Sigmoid colon (tissue), 6 donors: ENCODE measurements at regions not wholly inside any gene's neighbourhood (a gene's known extent, or its start where the extent isn't known, plus 50 kb on each side); places are given as distances from the start of the nearest gene placed in this dataset.

Experiments used
- DNase-seq: peaks from one replicate; pipeline ENCODE4 v3.0.0-alpha.2; 2019
- H3K27ac ChIP-seq, 4 donors: fragments of 200-600 bp; sonication (generic); one replicate each; pipeline ENCODE4 v1.5.1; 2016 to 2019; ENCODE audit warnings: mild to moderate bottlenecking in 1 of 4
- H3K27me3 ChIP-seq, 3 donors: fragments of 200-600 bp; sonication (generic); one replicate each; pipeline ENCODE4 v1.5.1; 2019; ENCODE audit warnings: mild to moderate bottlenecking in 1 of 3
- H3K36me3 ChIP-seq, 4 donors: fragments of 200-600 bp; sonication (generic); one replicate each; pipeline ENCODE4 v1.5.1; 2016 to 2019
- H3K4me1 ChIP-seq, 4 donors: fragments of 200-600 bp; sonication (generic); one replicate each; pipeline ENCODE4 v1.5.1; 2017 to 2019
- H3K4me3 ChIP-seq, 4 donors: fragments of 200-600 bp; sonication (generic); one replicate each; pipeline ENCODE4 v1.5.1; 2017 to 2019; ENCODE audit warnings: mild to moderate bottlenecking in 2 of 4, moderate library complexity in 1 of 4
- H3K9me3 ChIP-seq, 4 donors: fragments of 200-600 bp in 3 of 4; sonication (generic) in 3 of 4; one replicate each; pipeline versions ENCODE4 v1.5.1 to v1.6.1; 2013 to 2019
- EP300 ChIP-seq, 4 donors: sonication (generic); formaldehyde crosslinking; IDR thresholded peaks; one replicate each; pipeline ENCODE4 v1.6.1; 2017; ENCODE audit warnings: antibody characterized with exemption in 4 of 4
- POLR2A ChIP-seq, 2 donors: fragments of 450-650 bp; IDR thresholded peaks; one replicate each; pipeline ENCODE4 v1.6.1; 2016; ENCODE audit warnings: antibody characterized with exemption in 2 of 2, mild to moderate bottlenecking in 2 of 2, moderate library complexity in 2 of 2
- POLR2AphosphoS5 ChIP-seq, 4 donors: sonication (generic); formaldehyde crosslinking; IDR thresholded peaks; one replicate each; pipeline ENCODE4 v1.6.1; 2017; ENCODE audit warnings: antibody characterized with exemption in 4 of 4
- WGBS, 2 donors: extraction: QIAGEN DNeasy Blood & Tissue Kit; methylation state at CpG; one replicate each; pipeline ENCODE4 v1.1.7; 2013; 5-methylcytosine and 5-hydroxymethylcytosine counted together
- intact Hi-C: fragments of 100-400 bp; cut with DNase I; formaldehyde crosslinking; loops from one replicate; pipeline ENCODE4 v1.15.1; 2023
- TF ChIP-seq, protein P1 (sequence below), 4 experiments: fragments of 450-650 bp in 3 of 4; fragments of 200-600 bp in 1 of 4; IDR thresholded peaks; one replicate each; pipeline ENCODE4 v1.5.1; 2016 to 2019; ENCODE audit warnings: antibody characterized with exemption in 4 of 4, mild to moderate bottlenecking in 3 of 4, moderate library complexity in 2 of 4
- donor health status: healthy with polysubstance abuse.
- donor health status: healthy.

DNA sequence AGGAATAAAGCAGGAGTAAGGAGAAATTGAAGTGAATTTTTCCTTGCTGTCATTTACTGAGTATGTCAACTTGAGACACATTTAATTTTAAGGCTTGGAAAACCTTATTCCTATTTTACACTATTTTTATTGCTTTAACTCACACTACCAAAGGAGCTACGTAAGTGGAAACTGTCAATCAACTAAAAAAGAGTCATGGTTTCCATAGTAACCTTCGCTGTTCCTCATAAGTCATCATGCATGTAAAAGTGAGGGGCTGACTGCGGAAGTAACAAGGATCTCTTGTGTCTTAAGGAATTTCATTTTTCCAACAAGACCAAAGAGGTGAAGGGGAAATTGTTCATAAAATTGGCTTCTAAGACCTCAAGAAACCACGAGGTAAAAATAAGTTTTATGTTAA lies 516.2 kb upstream of the CA10 start:
- 58 to 80% methylated on average over 4 of the region's 4 CpGs for WGBS, 2 donors
- Histone ChIP-seq H3K27ac (no peak overlapping the region), H3K4me1 (no peaks in the 10 kb centered on the region), H3K36me3 (no peaks in the 10 kb centered on the region), H3K4me3 (no peak overlapping the region), H3K9me3 (peaks cover 0 to 2% (median 0%) of the 10 kb centered on the region in 4 donors), H3K27me3 (no peaks in the 10 kb centered on the region)
- intact Hi-C loops: no loop called here
- DNase-seq: no peak
- TF ChIP-seq, protein P1, sequence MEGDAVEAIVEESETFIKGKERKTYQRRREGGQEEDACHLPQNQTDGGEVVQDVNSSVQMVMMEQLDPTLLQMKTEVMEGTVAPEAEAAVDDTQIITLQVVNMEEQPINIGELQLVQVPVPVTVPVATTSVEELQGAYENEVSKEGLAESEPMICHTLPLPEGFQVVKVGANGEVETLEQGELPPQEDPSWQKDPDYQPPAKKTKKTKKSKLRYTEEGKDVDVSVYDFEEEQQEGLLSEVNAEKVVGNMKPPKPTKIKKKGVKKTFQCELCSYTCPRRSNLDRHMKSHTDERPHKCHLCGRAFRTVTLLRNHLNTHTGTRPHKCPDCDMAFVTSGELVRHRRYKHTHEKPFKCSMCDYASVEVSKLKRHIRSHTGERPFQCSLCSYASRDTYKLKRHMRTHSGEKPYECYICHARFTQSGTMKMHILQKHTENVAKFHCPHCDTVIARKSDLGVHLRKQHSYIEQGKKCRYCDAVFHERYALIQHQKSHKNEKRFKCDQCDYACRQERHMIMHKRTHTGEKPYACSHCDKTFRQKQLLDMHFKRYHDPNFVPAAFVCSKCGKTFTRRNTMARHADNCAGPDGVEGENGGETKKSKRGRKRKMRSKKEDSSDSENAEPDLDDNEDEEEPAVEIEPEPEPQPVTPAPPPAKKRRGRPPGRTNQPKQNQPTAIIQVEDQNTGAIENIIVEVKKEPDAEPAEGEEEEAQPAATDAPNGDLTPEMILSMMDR (IDR thresholded peaks at IDR 0.05): no peak
- TF ChIP-seq EP300 (IDR thresholded peaks at IDR 0.05): no peak
- no peak for TF ChIP-seq POLR2A (IDR thresholded peaks at IDR 0.05)
- no peak for TF ChIP-seq POLR2AphosphoS5 (IDR thresholded peaks at IDR 0.05)

DNA sequence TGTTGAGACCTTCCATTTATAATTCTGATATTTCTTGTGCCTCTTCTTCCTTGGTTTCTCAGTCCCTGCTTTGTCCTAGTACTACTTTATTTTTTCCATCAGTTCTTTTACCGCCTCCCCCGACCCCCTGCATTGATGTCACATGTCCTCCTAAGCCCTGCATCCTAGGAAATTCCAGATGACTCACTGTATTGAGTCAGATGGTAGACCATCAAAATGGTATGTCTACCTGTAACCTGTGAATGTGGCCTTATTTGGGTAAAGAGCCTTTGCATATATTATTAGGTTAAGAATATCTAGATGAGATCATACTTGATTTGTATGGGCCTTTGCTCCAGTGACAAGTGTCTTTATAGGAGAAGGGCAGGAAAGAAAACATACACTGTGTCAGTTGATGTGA lies 515.3 kb upstream of the CA10 start:
- TF ChIP-seq EP300 (IDR thresholded peaks at IDR 0.05) (no peak), POLR2A (IDR thresholded peaks at IDR 0.05) (no peak), POLR2AphosphoS5 (IDR thresholded peaks at IDR 0.05) (no peak)
- TF ChIP-seq, protein P1 (IDR thresholded peaks at IDR 0.05): no peak
- WGBS, 2 donors: 85 to 91% methylated on average over 2 of the region's 2 CpGs
- intact Hi-C loops: no loop called here
- no peak for DNase-seq
- H3K27me3 ChIP-seq: no peaks in the 10 kb centered on the region
- H3K4me1 ChIP-seq: no peaks in the 10 kb centered on the region
- H3K36me3 ChIP-seq: no peaks in the 10 kb centered on the region
- H3K27ac ChIP-seq: no peak overlapping the region
- H3K4me3 ChIP-seq: no peak overlapping the region
- no peaks in the 10 kb centered on the region for H3K9me3 ChIP-seq

DNA sequence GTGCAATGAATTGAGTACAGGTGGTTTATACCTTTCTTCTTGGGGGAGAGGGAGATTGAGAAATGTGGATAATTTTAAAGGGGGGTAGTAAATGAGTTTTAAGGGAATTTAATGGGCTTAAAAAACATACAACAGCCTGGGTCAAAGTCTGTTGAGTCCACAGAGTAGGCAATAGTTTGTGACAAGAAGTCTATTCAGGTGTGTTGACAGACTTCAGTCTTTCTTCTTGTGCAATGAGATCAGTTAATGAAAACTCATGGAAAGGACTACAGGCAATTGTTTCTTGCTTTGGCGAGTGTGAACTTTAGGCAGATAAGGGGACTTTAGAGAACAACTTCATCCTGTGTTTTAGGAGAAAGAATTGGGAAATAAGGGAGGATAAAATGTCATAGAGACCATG lies 507.8 kb upstream of the CA10 start:
- H3K27ac ChIP-seq: no peak overlapping the region
- intact Hi-C loops: no loop called here
- H3K27me3 ChIP-seq: no peaks in the 10 kb centered on the region
- DNase-seq: no peak
- no peak overlapping the region for H3K4me3 ChIP-seq
- H3K9me3 ChIP-seq: peaks cover 0 to 7% (median 0%) of the 10 kb centered on the region in 4 donors
- TF ChIP-seq EP300 (IDR thresholded peaks at IDR 0.05) (no peak), POLR2AphosphoS5 (IDR thresholded peaks at IDR 0.05) (no peak), POLR2A (IDR thresholded peaks at IDR 0.05) (no peak)
- TF ChIP-seq, protein P1 (IDR thresholded peaks at IDR 0.05): no peak
- WGBS, 2 donors: 71 to 93% methylated on average over 1 of the region's 1 CpG
- no peaks in the 10 kb centered on the region for H3K4me1 ChIP-seq
- H3K36me3 ChIP-seq: no peaks in the 10 kb centered on the region

DNA sequence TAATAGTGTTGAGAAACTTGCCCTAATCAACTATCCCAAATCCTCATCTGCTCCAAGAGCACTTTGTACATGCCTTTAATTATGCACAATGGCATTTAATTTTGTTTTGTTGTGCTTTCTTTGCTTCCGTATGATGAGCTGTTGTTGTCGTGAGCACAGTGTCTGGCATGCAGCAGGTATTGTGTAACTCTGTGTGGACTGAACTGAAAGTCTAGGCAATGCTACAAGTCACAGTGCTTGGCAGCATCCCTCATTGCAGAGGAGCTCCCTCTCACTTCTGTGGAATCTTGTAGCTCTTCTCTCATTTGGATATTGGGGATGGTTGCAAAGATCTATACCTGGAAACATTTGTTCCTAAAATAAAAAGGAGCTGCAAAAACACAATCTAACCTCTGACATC lies 502.2 kb upstream of the CA10 start:
- H3K9me3 ChIP-seq: no peaks in the 10 kb centered on the region
- H3K4me3 ChIP-seq: no peak overlapping the region
- 88 to 89% methylated on average over 2 of the region's 2 CpGs for WGBS, 2 donors
- no peaks in the 10 kb centered on the region for H3K27me3 ChIP-seq
- no peaks in the 10 kb centered on the region for H3K4me1 ChIP-seq
- no peaks in the 10 kb centered on the region for H3K36me3 ChIP-seq
- intact Hi-C loops: no loop called here
- no peak overlapping the region for H3K27ac ChIP-seq
- TF ChIP-seq EP300 (IDR thresholded peaks at IDR 0.05): no peak
- TF ChIP-seq, protein P1 (IDR thresholded peaks at IDR 0.05): no peak
- TF ChIP-seq POLR2A (IDR thresholded peaks at IDR 0.05): no peak
- TF ChIP-seq POLR2AphosphoS5 (IDR thresholded peaks at IDR 0.05): no peak
- DNase-seq: no peak

DNA sequence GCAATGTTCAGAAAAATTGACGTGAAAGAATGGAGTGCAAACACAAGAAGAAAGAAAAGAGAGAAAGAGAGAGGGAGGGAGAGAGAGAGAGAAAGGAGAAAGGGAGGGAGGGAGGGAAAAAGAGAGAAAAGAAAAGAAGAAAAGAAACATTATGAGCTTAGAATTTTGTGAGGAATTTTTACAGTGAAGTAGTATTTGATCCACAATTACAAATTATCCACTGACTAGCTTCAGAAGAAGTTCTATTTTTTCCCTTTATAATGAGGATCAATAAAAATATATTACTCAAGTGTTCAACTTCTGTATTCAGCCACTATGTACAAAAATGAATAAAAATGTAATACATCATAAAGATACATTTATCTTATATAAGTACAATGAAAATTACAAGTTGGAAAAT lies 494.5 kb upstream of the CA10 start:
- Histone ChIP-seq H3K27me3 (no peaks in the 10 kb centered on the region), H3K9me3 (no peaks in the 10 kb centered on the region), H3K4me1 (no peaks in the 10 kb centered on the region), H3K36me3 (no peaks in the 10 kb centered on the region), H3K4me3 (no peak overlapping the region), H3K27ac (no peak overlapping the region)
- no peak for DNase-seq
- TF ChIP-seq, protein P1 (IDR thresholded peaks at IDR 0.05): no peak
- no peak for TF ChIP-seq POLR2A (IDR thresholded peaks at IDR 0.05)
- TF ChIP-seq POLR2AphosphoS5 (IDR thresholded peaks at IDR 0.05): no peak
- no peak for TF ChIP-seq EP300 (IDR thresholded peaks at IDR 0.05)
- WGBS, 2 donors: 91 to 94% methylated on average over 1 of the region's 1 CpG
- intact Hi-C loops: no loop called here
